GM21619 (cell line): ENCODE measurements at regions not wholly inside any gene's neighbourhood (a gene's known extent, or its start where the extent isn't known, plus 50 kb on each side); places are given as distances from the start of the nearest gene placed in this dataset.
"Not testable (repeated sequence)": the region's sequence is repeated elsewhere in the genome, so short reads cannot be mapped to it uniquely, and the experiment has no call there.

ENCODE experiments used
- ATAC-seq: cut with Tn5 transposase; IDR thresholded peaks from one replicate; pipeline ENCODE4 v1.9.1; 2021; ENCODE audit not compliant: unreplicated experiment

- no peak for ATAC-seq
Measured at GRCh38 chr1:220942278-220942677, 63.0 kb downstream of the HLX start.

GRCh38 chr1:220942914-220943313, 63.7 kb downstream of the HLX start:
- not testable (repeated sequence) for ATAC-seq

GRCh38 chr1:220943319-220943996, 64.2 kb downstream of the HLX start:
- no peak for ATAC-seq

GRCh38 chr1:220950576-220950975, 71.3 kb downstream of the HLX start:
- ATAC-seq, result no peak

GRCh38 chr1:220952961-220953643, 73.9 kb downstream of the HLX start:
- no peak for ATAC-seq

- no peak for ATAC-seq
Measured at GRCh38 chr1:220954321-220955075, 75.3 kb downstream of the HLX start.

- no peak for ATAC-seq
Measured at GRCh38 chr1:220955116-220955515, 75.9 kb downstream of the HLX start.

- ATAC-seq, result no peak
Measured at GRCh38 chr1:220956501-220957232, 77.4 kb downstream of the HLX start.

GRCh38 chr1:220957233-220957605, 78.0 kb downstream of the HLX start:
- ATAC-seq, result no peak

- no peak for ATAC-seq
Measured at GRCh38 chr1:220958234-220958633, 79.0 kb downstream of the HLX start.

- no peak for ATAC-seq
Measured at GRCh38 chr1:220962031-220962751, 82.9 kb downstream of the HLX start.

- no peak for ATAC-seq
Measured at GRCh38 chr1:220966041-220966440, 86.8 kb downstream of the HLX start.

- no peak for ATAC-seq
Measured at GRCh38 chr1:220966473-220966872, 87.2 kb downstream of the HLX start.

GRCh38 chr1:220966881-220967611, 87.8 kb downstream of the HLX start:
- ATAC-seq, result no peak

- ATAC-seq, result no peak
Measured at GRCh38 chr1:220967911-220968310, 88.7 kb downstream of the HLX start.

GRCh38 chr1:220969281-220969680, 90.0 kb downstream of the HLX start:
- ATAC-seq, result not testable (repeated sequence)

- no peak for ATAC-seq
Measured at GRCh38 chr1:220970311-220970710, 91.1 kb downstream of the HLX start.

- ATAC-seq, result no peak
Measured at GRCh38 chr1:220971221-220971620, 92.0 kb downstream of the HLX start.

GRCh38 chr1:220974431-220974830, 95.2 kb downstream of the HLX start:
- ATAC-seq, result no peak

GRCh38 chr1:220976390-220976789, 97.1 kb downstream of the HLX start:
- no peak for ATAC-seq
